HCT116 (cell line): ENCODE measurements at regions not wholly inside any gene's neighbourhood (a gene's known extent, or its start where the extent isn't known, plus 50 kb on each side); places are given as distances from the start of the nearest gene placed in this dataset.

Experiments used
- ATAC-seq: fragments of 200-7000 bp; cut with Tn5 transposase; 2 replicates; pipeline ENCODE4 v1.9.1; 2020; ENCODE audit warnings: mild to moderate bottlenecking, moderate library complexity
- BruUV-seq: library from RNA; stranded (reverse); fragments of 400-500 nt; replicated peaks from 2 replicates; lab custom pipeline; 2021; lab: Mats Ljungman, UMichigan
- CTCF ChIA-PET: fragments of 300-600 bp; sonication (Branson Sonifier 250); formaldehyde crosslinking; loops from one replicate; lab custom pipeline; 2021; ENCODE audit warnings: antibody characterized with exemption; lab: Charles Lee
- POLR2A ChIA-PET: fragments of 300-600, 350-600 bp; sonication (Branson Sonifier 250); formaldehyde crosslinking; loops from one replicate; lab custom pipeline; 2021; ENCODE audit warnings: antibody characterized with exemption; lab: Charles Lee
- RAD21 ChIA-PET, 2 experiments: fragments of 300-600 bp; sonication (Branson Sonifier 250); formaldehyde crosslinking; loops; one replicate each; lab custom pipeline; 2023; ENCODE audit warnings: low total read pairs in 2 of 2; ENCODE audit not compliant: uncharacterized antibody in 2 of 2, unreplicated experiment in 2 of 2, low non-redundant PET in 1 of 2; lab: Charles Lee
- DNase-seq: peaks from one replicate; pipeline ENCODE4 v3.0.0-alpha.2; 2010; ENCODE audit warnings: low read depth, low spot score
- H2AFZ ChIP-seq: fragments of 200-600 bp; shearing (Covaris generic), sonication (generic); 2 replicates; pipeline ENCODE4 v1.6.1; 2017; ENCODE audit warnings: low read depth, mixed run types, mixed read lengths, antibody characterized with exemption, low read length; ENCODE audit not compliant: poor library complexity, severe bottlenecking
- H3K27ac ChIP-seq: 2 replicates; pipeline ENCODE4 v1.5.1; 2012; ENCODE audit warnings: low read depth, low read length
- H3K27me3 ChIP-seq: fragments of 200-600 bp; sonication (generic); 2 replicates; pipeline ENCODE4 v1.6.1; 2016; ENCODE audit warnings: mixed run types, low read length, mixed read lengths; ENCODE audit not compliant: insufficient read depth
- H3K36me3 ChIP-seq, 2 experiments: fragments of 200-500 bp in 1 of 2; fragments of 200-600 bp in 1 of 2; sonication (Bioruptor generic) in 1 of 2; sonication (generic) in 1 of 2; 2 replicates each; pipeline versions ENCODE4 v1.5.1 to v1.6.1; 2014 to 2016; ENCODE audit warnings: low read length in 2 of 2, inconsistent platforms in 1 of 2, mixed read lengths in 1 of 2, mixed run types in 1 of 2; ENCODE audit not compliant: insufficient read depth in 2 of 2, control insufficient read depth in 1 of 2
- H3K4me1 ChIP-seq, 2 experiments: fragments of 200-600 bp in 1 of 2; sonication (generic) in 1 of 2; 2 replicates each; pipeline versions ENCODE4 v1.5.1 to v1.6.1; 2012 to 2017; ENCODE audit warnings: low read length in 2 of 2, inconsistent platforms in 1 of 2, mild to moderate bottlenecking in 1 of 2, mixed read lengths in 1 of 2, mixed run types in 1 of 2, moderate library complexity in 1 of 2; ENCODE audit not compliant: insufficient read depth in 2 of 2, control insufficient read depth in 1 of 2
- H3K4me2 ChIP-seq: fragments of 200-600 bp; sonication (generic); 2 replicates; pipeline ENCODE4 v1.6.1; 2017; ENCODE audit warnings: mixed run types, low read length, mixed read lengths
- H3K4me3 ChIP-seq, 2 experiments: fragments of 200-600 bp in 1 of 2; sonication (generic) in 1 of 2; replicated peaks in 1 of 2; 2 replicates each; pipeline ENCODE4 v1.5.1; 2011 to 2016; ENCODE audit warnings: low read length in 2 of 2, control low read depth in 1 of 2, low read depth in 1 of 2, mild to moderate bottlenecking in 1 of 2, mixed read lengths in 1 of 2, mixed run types in 1 of 2
- H3K79me2 ChIP-seq: fragments of 200-600 bp; sonication (generic); 2 replicates; pipeline ENCODE4 v1.6.1; 2017; ENCODE audit warnings: mild to moderate bottlenecking, mixed run types, low read length, moderate library complexity, mixed read lengths; ENCODE audit not compliant: insufficient read depth
- H3K9ac ChIP-seq: fragments of 200-600 bp; sonication (generic); 2 replicates; pipeline ENCODE4 v1.6.1; 2016; ENCODE audit warnings: low read length, mixed read lengths
- H3K9me2 ChIP-seq: fragments of 200-600 bp; sonication (generic), shearing (Covaris generic); 2 replicates; pipeline ENCODE4 v1.6.1; 2017; ENCODE audit warnings: mixed run types, mild to moderate bottlenecking, moderate library complexity; ENCODE audit not compliant: insufficient read depth
- H3K9me3 ChIP-seq, 2 experiments: fragments of 200-500 bp in 1 of 2; fragments of 200-600 bp in 1 of 2; sonication (Bioruptor generic) in 1 of 2; sonication (generic) in 1 of 2; 2 replicates each; pipeline ENCODE4 v1.6.1; 2014 to 2017; ENCODE audit warnings: low read length in 2 of 2, mixed read lengths in 2 of 2, inconsistent platforms in 1 of 2, low read depth in 1 of 2, mild to moderate bottlenecking in 1 of 2, mixed run types in 1 of 2, moderate library complexity in 1 of 2; ENCODE audit not compliant: control insufficient read depth in 1 of 2, insufficient read depth in 1 of 2
- H4K20me1 ChIP-seq: fragments of 200-600 bp; sonication (generic), shearing (Covaris generic); 2 replicates; pipeline ENCODE4 v1.6.1; 2017; ENCODE audit warnings: mixed run types, mild to moderate bottlenecking, moderate library complexity; ENCODE audit not compliant: insufficient read depth
- CBX3 ChIP-seq: IDR thresholded peaks from 2 replicates; pipeline ENCODE4 v1.6.1; 2012; ENCODE audit warnings: low read depth
- CEBPB ChIP-seq: IDR thresholded peaks from 2 replicates; pipeline ENCODE4 v1.6.1; 2012; ENCODE audit warnings: low read depth
- JUND ChIP-seq: IDR thresholded peaks from 2 replicates; pipeline ENCODE4 v1.6.1; 2012
- MAX ChIP-seq: IDR thresholded peaks from 2 replicates; pipeline ENCODE4 v1.6.1; 2012
- RAD21 ChIP-seq: IDR thresholded peaks from 2 replicates; pipeline ENCODE4 v1.6.1; 2012; ENCODE audit warnings: low read depth, mild to moderate bottlenecking
- REST ChIP-seq: IDR thresholded peaks from 2 replicates; pipeline ENCODE4 v1.6.1; 2012; ENCODE audit warnings: low read depth
- SP1 ChIP-seq: IDR thresholded peaks from 2 replicates; pipeline ENCODE4 v1.6.1; 2012; ENCODE audit warnings: low read depth
- ZFX ChIP-seq: fragments of 450-650 bp; IDR thresholded peaks from 2 replicates; pipeline ENCODE4 v1.6.1; 2017
- intact Hi-C: fragments of 100-400 bp; cut with micrococcal nuclease; formaldehyde crosslinking; loops from 2 replicates; pipeline ENCODE4 v1.10.0; 2022

GRCh38 chr1:96376846-96377245, 344.7 kb upstream of the PTBP2 start:
- Histone ChIP-seq H3K4me2 (no peak overlapping the region), H3K4me3 (no peak overlapping the region), H2AFZ (no peak overlapping the region), H4K20me1 (no peaks in the 10 kb centered on the region), H3K9me2 (no peaks in the 10 kb centered on the region), H3K9ac (no peak overlapping the region), H3K79me2 (no peaks in the 10 kb centered on the region), H3K27me3 (no peaks in the 10 kb centered on the region), H3K4me1 (peaks cover 0 to 5% of the 10 kb centered on the region in 2 experiments; a peak in 2 of 4 replicates), H3K27ac (no peak overlapping the region), H3K9me3 (no peaks in the 10 kb centered on the region), H3K36me3 (no peaks in the 10 kb centered on the region)
- RAD21 ChIA-PET = no interaction called here
- TF ChIP-seq MAX = no peak
- ATAC-seq (no peak), DNase-seq (no peak)
- CTCF ChIA-PET = no interaction called here
- POLR2A ChIA-PET = no interaction called here
- intact Hi-C loops = no loop called here
- BruUV-seq = no TSS peak

- no peaks in the 10 kb centered on the region for H3K27me3 ChIP-seq
- DNase-seq (no peak), ATAC-seq (no peak)
- POLR2A ChIA-PET = no interaction called here
- RAD21 ChIA-PET = no interaction called here
- no peak overlapping the region for H3K4me2 ChIP-seq
- H3K79me2 ChIP-seq = no peaks in the 10 kb centered on the region
- H3K9ac ChIP-seq = no peak overlapping the region
- no peaks in the 10 kb centered on the region for H3K4me1 ChIP-seq
- no TSS peak for BruUV-seq
- TF ChIP-seq JUND = no peak
- no peaks in the 10 kb centered on the region for H3K36me3 ChIP-seq
- CTCF ChIA-PET = no interaction called here
- H3K9me2 ChIP-seq = no peaks in the 10 kb centered on the region
- intact Hi-C loops = no loop called here
- H4K20me1 ChIP-seq = no peaks in the 10 kb centered on the region
- H2AFZ ChIP-seq = no peak overlapping the region
- no peak overlapping the region for H3K27ac ChIP-seq
- H3K9me3 ChIP-seq = no peaks in the 10 kb centered on the region
- no peak overlapping the region for H3K4me3 ChIP-seq
These were observed 337.0 kb upstream of the PTBP2 start for GRCh38 chr1:96384611-96385010.

GRCh38 chr1:96387785-96388184, 333.8 kb upstream of the PTBP2 start:
- intact Hi-C loops = no loop called here
- Histone ChIP-seq H3K9ac (no peak overlapping the region), H3K27ac (no peak overlapping the region), H4K20me1 (no peaks in the 10 kb centered on the region), H3K9me2 (no peaks in the 10 kb centered on the region), H2AFZ (no peak overlapping the region), H3K27me3 (no peaks in the 10 kb centered on the region)
- POLR2A ChIA-PET = no interaction called here
- TF ChIP-seq RAD21 (no peak), CEBPB (no peak), REST (no peak), SP1 (no peak), CBX3 (no peak), ZFX (no peak), JUND (no peak)
- TF ChIP-seq, all 23 proteins: peak for 0
- ChIA-PET CTCF (no interaction called here), RAD21 (no interaction called here)
- Histone ChIP-seq H3K4me3 (no peak overlapping the region), H3K79me2 (no peaks in the 10 kb centered on the region), H3K4me2 (no peak overlapping the region), H3K4me1 (no peaks in the 10 kb centered on the region), H3K36me3 (no peaks in the 10 kb centered on the region), H3K9me3 (no peaks in the 10 kb centered on the region)
- DNase-seq (no peak), ATAC-seq (no peak)
- no TSS peak for BruUV-seq
